ENCODE measurements at regions not wholly inside any gene's neighbourhood (a gene's known extent, or its start where the extent isn't known, plus 50 kb on each side); places are given as distances from the start of the nearest gene placed in this dataset.

DNA sequence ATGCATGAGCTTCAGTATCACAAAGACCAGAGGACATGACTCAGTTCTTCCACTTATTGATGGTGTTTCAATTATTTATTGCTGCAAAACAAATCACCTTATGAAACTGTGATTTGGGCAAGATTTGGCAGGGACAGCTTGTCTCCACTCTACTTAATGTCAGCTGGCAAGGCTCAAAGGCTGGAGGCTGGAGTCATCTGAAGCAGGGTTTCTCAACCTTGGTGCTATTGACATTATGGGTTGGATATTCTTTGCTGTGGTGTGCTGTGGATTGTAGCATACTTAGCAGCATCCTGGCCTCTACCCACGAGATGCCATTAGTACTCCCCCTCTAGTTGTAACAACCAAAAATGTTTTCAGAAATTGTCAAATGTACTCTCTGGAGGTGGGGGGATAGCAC lies 138.8 kb upstream of the PEX5L start (continued):
- TF ChIP-seq, protein P1, sequence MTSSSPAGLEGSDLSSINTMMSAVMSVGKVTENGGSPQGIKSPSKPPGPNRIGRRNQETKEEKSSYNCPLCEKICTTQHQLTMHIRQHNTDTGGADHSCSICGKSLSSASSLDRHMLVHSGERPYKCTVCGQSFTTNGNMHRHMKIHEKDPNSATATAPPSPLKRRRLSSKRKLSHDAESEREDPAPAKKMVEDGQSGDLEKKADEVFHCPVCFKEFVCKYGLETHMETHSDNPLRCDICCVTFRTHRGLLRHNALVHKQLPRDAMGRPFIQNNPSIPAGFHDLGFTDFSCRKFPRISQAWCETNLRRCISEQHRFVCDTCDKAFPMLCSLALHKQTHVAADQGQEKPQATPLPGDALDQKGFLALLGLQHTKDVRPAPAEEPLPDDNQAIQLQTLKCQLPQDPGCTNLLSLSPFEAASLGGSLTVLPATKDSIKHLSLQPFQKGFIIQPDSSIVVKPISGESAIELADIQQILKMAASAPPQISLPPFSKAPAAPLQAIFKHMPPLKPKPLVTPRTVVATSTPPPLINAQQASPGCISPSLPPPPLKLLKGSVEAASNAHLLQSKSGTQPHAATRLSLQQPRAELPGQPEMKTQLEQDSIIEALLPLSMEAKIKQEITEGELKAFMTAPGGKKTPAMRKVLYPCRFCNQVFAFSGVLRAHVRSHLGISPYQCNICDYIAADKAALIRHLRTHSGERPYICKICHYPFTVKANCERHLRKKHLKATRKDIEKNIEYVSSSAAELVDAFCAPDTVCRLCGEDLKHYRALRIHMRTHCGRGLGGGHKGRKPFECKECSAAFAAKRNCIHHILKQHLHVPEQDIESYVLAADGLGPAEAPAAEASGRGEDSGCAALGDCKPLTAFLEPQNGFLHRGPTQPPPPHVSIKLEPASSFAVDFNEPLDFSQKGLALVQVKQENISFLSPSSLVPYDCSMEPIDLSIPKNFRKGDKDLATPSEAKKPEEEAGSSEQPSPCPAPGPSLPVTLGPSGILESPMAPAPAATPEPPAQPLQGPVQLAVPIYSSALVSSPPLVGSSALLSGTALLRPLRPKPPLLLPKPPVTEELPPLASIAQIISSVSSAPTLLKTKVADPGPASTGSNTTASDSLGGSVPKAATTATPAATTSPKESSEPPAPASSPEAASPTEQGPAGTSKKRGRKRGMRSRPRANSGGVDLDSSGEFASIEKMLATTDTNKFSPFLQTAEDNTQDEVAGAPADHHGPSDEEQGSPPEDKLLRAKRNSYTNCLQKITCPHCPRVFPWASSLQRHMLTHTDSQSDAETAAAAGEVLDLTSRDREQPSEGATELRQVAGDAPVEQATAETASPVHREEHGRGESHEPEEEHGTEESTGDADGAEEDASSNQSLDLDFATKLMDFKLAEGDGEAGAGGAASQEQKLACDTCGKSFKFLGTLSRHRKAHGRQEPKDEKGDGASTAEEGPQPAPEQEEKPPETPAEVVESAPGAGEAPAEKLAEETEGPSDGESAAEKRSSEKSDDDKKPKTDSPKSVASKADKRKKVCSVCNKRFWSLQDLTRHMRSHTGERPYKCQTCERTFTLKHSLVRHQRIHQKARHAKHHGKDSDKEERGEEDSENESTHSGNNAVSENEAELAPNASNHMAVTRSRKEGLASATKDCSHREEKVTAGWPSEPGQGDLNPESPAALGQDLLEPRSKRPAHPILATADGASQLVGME (CRISPR knock-in tag; IDR thresholded peaks at IDR 0.05), result no peak
- TF ChIP-seq ZKSCAN1 (IDR thresholded peaks at IDR 0.05; ENCODE audit: low read depth, low read length), result no peak
- TF ChIP-seq, protein P2, sequence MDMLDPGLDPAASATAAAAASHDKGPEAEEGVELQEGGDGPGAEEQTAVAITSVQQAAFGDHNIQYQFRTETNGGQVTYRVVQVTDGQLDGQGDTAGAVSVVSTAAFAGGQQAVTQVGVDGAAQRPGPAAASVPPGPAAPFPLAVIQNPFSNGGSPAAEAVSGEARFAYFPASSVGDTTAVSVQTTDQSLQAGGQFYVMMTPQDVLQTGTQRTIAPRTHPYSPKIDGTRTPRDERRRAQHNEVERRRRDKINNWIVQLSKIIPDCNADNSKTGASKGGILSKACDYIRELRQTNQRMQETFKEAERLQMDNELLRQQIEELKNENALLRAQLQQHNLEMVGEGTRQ (CRISPR knock-in tag; IDR thresholded peaks at IDR 0.05), result no peak
- no peak for TF ChIP-seq NR4A1 (CRISPR knock-in tag; IDR thresholded peaks at IDR 0.05)
- no peak for TF ChIP-seq NR4A1 (tag; IDR thresholded peaks at IDR 0.05)
- no peak for TF ChIP-seq HMG20B (CRISPR knock-in tag; IDR thresholded peaks at IDR 0.05)
- no peak for TF ChIP-seq HLTF (IDR thresholded peaks at IDR 0.05)
